Thyroid gland (tissue), 4 donors: ENCODE measurements at regions not wholly inside any gene's neighbourhood (a gene's known extent, or its start where the extent isn't known, plus 50 kb on each side); places are given as distances from the start of the nearest gene placed in this dataset.

ENCODE experiments used
- CTCF ChIP-seq, 6 experiments: fragments of 200-600 bp in 3 of 6; fragments of 450-650 bp in 3 of 6; sonication (generic) in 3 of 6; IDR thresholded peaks; one replicate each; pipeline ENCODE4 v1.5.1; 2016 to 2019; ENCODE audit warnings: antibody characterized with exemption in 6 of 6, mild to moderate bottlenecking in 2 of 6, inconsistent platforms in 1 of 6, moderate library complexity in 1 of 6
- POLR2A ChIP-seq, 2 donors: fragments of 450-650 bp; IDR thresholded peaks; one replicate each; pipeline ENCODE4 v1.6.1; 2017; ENCODE audit warnings: antibody characterized with exemption in 2 of 2, mild to moderate bottlenecking in 2 of 2, moderate library complexity in 1 of 2

GRCh38 chr5:2015961-2016360 is 133.2 kb upstream of the IRX4 start:
- TF ChIP-seq CTCF (IDR thresholded peaks at IDR 0.05): no peak
- TF ChIP-seq POLR2A (IDR thresholded peaks at IDR 0.05): no peak
